Stomach (tissue), 8 donors: ENCODE measurements at regions not wholly inside any gene's neighbourhood (a gene's known extent, or its start where the extent isn't known, plus 50 kb on each side); places are given as distances from the start of the nearest gene placed in this dataset.

Experiments
- DNase-seq, 2 donors: peaks; one replicate each; pipeline versions ENCODE4 v3.0.0 to v3.0.0-alpha.2; 2013 to 2019
- H3K27ac ChIP-seq, 5 donors: fragments of 200-600 bp in 4 of 5; sonication (generic) in 4 of 5; one replicate each; pipeline ENCODE4 v1.5.1; 2013 to 2019; ENCODE audit warnings: mild to moderate bottlenecking in 1 of 5, moderate library complexity in 1 of 5
- H3K27me3 ChIP-seq, 3 donors: fragments of 200-600 bp; sonication (generic); one replicate each; pipeline ENCODE4 v1.5.1; 2017 to 2019; ENCODE audit warnings: mixed run types in 1 of 3
- H3K36me3 ChIP-seq, 4 donors: fragments of 200-600 bp; sonication (generic); 1 replicate in 3 of 4; 2 replicates in 1 of 4; pipeline ENCODE4 v1.5.1; 2016 to 2019
- H3K4me1 ChIP-seq, 4 donors: fragments of 200-600 bp; sonication (generic); one replicate each; pipeline ENCODE4 v1.5.1; 2016 to 2019
- H3K4me3 ChIP-seq, 4 donors: fragments of 200-600 bp; sonication (generic) in 3 of 4; one replicate each; pipeline ENCODE4 v1.5.1; 2016 to 2019; ENCODE audit warnings: mild to moderate bottlenecking in 1 of 4
- H3K9me3 ChIP-seq, 4 donors: fragments of 200-600 bp; sonication (generic); one replicate each; pipeline ENCODE4 v1.5.1; 2016 to 2019
- EP300 ChIP-seq: sonication (generic); formaldehyde crosslinking; IDR thresholded peaks from one replicate; pipeline ENCODE4 v1.6.1; 2017; ENCODE audit warnings: antibody characterized with exemption
- POLR2A ChIP-seq, 4 donors: fragments of 450-650 bp; IDR thresholded peaks; one replicate each; pipeline ENCODE4 v1.6.1; 2016; ENCODE audit warnings: antibody characterized with exemption in 4 of 4, control low read depth in 2 of 4, mild to moderate bottlenecking in 1 of 4, moderate library complexity in 1 of 4
- POLR2AphosphoS5 ChIP-seq, 3 donors: sonication (generic); formaldehyde crosslinking; IDR thresholded peaks; one replicate each; pipeline ENCODE4 v1.6.1; 2016; ENCODE audit warnings: antibody characterized with exemption in 3 of 3
- WGBS, 5 donors: extraction: QIAGEN DNeasy Blood & Tissue Kit in 3 of 5; methylation state at CpG; one replicate each; pipeline versions ENCODE4 v1.1.5 to v1.1.7; 2013 to 2018; 5-methylcytosine and 5-hydroxymethylcytosine counted together
- intact Hi-C: fragments of 100-400 bp; cut with DNase I; formaldehyde crosslinking; loops from one replicate; pipeline ENCODE4 v1.15.1; 2023; ENCODE audit warnings: low total_unique reads
- TF ChIP-seq, protein P1 (sequence below), 7 experiments: fragments of 450-650 bp in 4 of 7; fragments of 200-600 bp in 3 of 7; sonication (generic) in 3 of 7; IDR thresholded peaks; one replicate each; pipeline ENCODE4 v1.5.1; 2016 to 2019; ENCODE audit warnings: antibody characterized with exemption in 7 of 7, control low read depth in 2 of 7, mild to moderate bottlenecking in 1 of 7
- donor health status: healthy with polysubstance abuse.
- donor health status: Bipolar disorder and iron deficiency.
- donor health status: healthy.

GRCh38 chr11:134911514-134912180 lies 499.6 kb upstream of the B3GAT1 start:
- no peaks in the 10 kb centered on the region for H3K36me3 ChIP-seq
- no peak overlapping the region for H3K27ac ChIP-seq
- H3K4me1 ChIP-seq = no peaks in the 10 kb centered on the region
- no peak for DNase-seq
- intact Hi-C loops = no loop called here
- WGBS, 5 donors = 48 to 67% (median 57%) methylated on average over 9 of the region's 9 CpGs
- H3K9me3 ChIP-seq = no peaks in the 10 kb centered on the region
- TF ChIP-seq, protein P1, sequence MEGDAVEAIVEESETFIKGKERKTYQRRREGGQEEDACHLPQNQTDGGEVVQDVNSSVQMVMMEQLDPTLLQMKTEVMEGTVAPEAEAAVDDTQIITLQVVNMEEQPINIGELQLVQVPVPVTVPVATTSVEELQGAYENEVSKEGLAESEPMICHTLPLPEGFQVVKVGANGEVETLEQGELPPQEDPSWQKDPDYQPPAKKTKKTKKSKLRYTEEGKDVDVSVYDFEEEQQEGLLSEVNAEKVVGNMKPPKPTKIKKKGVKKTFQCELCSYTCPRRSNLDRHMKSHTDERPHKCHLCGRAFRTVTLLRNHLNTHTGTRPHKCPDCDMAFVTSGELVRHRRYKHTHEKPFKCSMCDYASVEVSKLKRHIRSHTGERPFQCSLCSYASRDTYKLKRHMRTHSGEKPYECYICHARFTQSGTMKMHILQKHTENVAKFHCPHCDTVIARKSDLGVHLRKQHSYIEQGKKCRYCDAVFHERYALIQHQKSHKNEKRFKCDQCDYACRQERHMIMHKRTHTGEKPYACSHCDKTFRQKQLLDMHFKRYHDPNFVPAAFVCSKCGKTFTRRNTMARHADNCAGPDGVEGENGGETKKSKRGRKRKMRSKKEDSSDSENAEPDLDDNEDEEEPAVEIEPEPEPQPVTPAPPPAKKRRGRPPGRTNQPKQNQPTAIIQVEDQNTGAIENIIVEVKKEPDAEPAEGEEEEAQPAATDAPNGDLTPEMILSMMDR (IDR thresholded peaks at IDR 0.05) = no peak
- TF ChIP-seq POLR2A (IDR thresholded peaks at IDR 0.05) (no peak), POLR2AphosphoS5 (IDR thresholded peaks at IDR 0.05) (no peak), EP300 (no peak)
- H3K4me3 ChIP-seq = no peak overlapping the region
- H3K27me3 ChIP-seq = peaks cover 0 to 14% (median 0%) of the 10 kb centered on the region in 3 donors

- no peak for TF ChIP-seq POLR2AphosphoS5 (IDR thresholded peaks at IDR 0.05)
- no peak for TF ChIP-seq EP300
- no peak for TF ChIP-seq POLR2A (IDR thresholded peaks at IDR 0.05)
- TF ChIP-seq, protein P1 (IDR thresholded peaks at IDR 0.05) = no peak
- DNase-seq = no peak
- H3K36me3 ChIP-seq = no peaks in the 10 kb centered on the region
- H3K4me3 ChIP-seq = no peak overlapping the region
- H3K9me3 ChIP-seq = no peaks in the 10 kb centered on the region
- H3K27ac ChIP-seq = no peak overlapping the region
- 81 to 87% (median 85%) methylated on average over 5 of the region's 5 CpGs for WGBS, 5 donors
- peaks cover 0 to 24% (median 6%) of the 10 kb centered on the region in 3 donors for H3K27me3 ChIP-seq
- intact Hi-C loops = no loop called here
- H3K4me1 ChIP-seq = peaks cover 0 to 15% (median 0%) of the 10 kb centered on the region in 4 donors
These were observed 496.5 kb upstream of the B3GAT1 start for GRCh38 chr11:134908583-134908982.

GRCh38 chr11:134907636-134908035 lies 495.6 kb upstream of the B3GAT1 start:
- no peak for DNase-seq
- no peak overlapping the region for H3K27ac ChIP-seq
- no peaks in the 10 kb centered on the region for H3K36me3 ChIP-seq
- no peaks in the 10 kb centered on the region for H3K9me3 ChIP-seq
- WGBS, 5 donors = 56 to 92% (median 90%) methylated on average over 1 to 5 of the region's 5 CpGs
- peaks cover 0 to 15% (median 0%) of the 10 kb centered on the region in 4 donors for H3K4me1 ChIP-seq
- peaks cover 0 to 18% (median 6%) of the 10 kb centered on the region in 3 donors for H3K27me3 ChIP-seq
- TF ChIP-seq, protein P1 (IDR thresholded peaks at IDR 0.05) = no peak
- no peak for TF ChIP-seq POLR2A (IDR thresholded peaks at IDR 0.05)
- TF ChIP-seq EP300 = no peak
- no peak for TF ChIP-seq POLR2AphosphoS5 (IDR thresholded peaks at IDR 0.05)
- no peak overlapping the region for H3K4me3 ChIP-seq
- intact Hi-C loops = no loop called here

DNA sequence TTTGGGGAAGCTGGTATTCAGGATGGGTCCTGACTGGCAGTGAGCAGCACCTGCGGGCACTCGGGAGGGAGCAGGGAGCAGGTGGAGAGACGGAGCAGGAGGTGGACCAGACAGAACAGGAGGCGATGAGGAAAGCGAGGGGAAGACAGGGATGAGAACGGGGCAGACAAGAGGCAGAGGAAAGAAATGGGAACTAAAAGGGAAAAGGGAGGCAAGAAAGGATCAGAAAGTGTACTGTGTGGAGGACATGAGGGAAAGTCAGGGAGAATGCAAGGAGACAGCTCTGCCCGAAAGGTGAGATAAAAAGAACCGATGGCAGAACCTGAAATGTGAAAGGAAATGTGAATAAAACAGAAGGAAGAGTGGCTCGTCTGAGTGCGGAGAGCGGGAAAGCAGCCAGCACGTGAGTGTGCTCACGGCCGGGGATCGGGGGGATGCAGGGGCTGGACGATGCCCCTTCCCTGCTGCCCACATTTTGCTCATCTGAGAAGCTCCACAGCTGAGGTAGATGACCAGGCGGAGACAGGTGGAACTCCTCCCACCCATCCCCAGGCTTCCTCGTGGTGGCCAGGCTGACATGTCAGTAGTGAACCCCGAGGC lies 494.4 kb upstream of the B3GAT1 start:
- no peaks in the 10 kb centered on the region for H3K36me3 ChIP-seq
- no peaks in the 10 kb centered on the region for H3K9me3 ChIP-seq
- H3K27ac ChIP-seq = no peak overlapping the region
- no peak for DNase-seq
- TF ChIP-seq EP300 (no peak), POLR2A (IDR thresholded peaks at IDR 0.05) (no peak), POLR2AphosphoS5 (IDR thresholded peaks at IDR 0.05) (no peak)
- TF ChIP-seq, protein P1 (IDR thresholded peaks at IDR 0.05) = no peak
- H3K4me3 ChIP-seq = no peak overlapping the region
- WGBS, 5 donors = 81 to 84% (median 84%) methylated on average over 18 to 19 of the region's 19 CpGs
- H3K27me3 ChIP-seq = peaks cover 0 to 18% (median 6%) of the 10 kb centered on the region in 3 donors
- intact Hi-C loops = no loop called here
- H3K4me1 ChIP-seq = peaks cover 0 to 15% (median 0%) of the 10 kb centered on the region in 4 donors
